ENCODE measurements at regions not wholly inside any gene's neighbourhood (a gene's known extent, or its start where the extent isn't known, plus 50 kb on each side); places are given as distances from the start of the nearest gene placed in this dataset.

- no peak for DNase-seq (ENCODE audit: low spot score)
Observed at GRCh38 chr10:130403153-130404075, 267.2 kb downstream of the GLRX3 start.

DNA sequence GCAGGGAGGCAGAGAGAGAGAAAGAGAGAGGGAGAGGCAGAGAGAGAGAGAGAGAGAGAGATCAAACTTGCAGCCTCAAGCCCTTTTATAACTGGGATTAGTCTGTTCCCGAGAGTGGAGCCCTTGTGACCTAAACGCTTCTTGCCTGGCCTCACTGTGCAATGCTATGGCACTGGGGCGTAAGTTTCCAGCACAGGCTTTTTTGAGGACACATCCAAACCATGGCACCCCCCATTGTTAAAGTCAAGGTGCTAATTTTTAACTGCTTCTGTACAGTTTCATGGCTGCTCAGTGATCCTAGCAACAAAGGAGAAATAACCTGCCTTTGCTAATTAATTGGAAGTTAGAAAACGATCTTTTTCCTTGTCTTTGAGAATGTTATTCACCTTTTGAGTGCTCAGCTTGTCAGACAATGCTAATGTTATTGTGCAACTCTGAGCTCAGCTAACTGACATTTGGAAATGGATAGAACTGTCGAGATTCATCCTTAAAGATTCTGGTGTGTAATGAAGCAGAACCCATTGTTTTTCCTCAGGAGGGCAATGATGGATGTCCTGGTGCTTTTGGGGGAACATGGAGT is 268.4 kb downstream of the GLRX3 start:
- DNase-seq (ENCODE audit: low spot score): no peak

DNA sequence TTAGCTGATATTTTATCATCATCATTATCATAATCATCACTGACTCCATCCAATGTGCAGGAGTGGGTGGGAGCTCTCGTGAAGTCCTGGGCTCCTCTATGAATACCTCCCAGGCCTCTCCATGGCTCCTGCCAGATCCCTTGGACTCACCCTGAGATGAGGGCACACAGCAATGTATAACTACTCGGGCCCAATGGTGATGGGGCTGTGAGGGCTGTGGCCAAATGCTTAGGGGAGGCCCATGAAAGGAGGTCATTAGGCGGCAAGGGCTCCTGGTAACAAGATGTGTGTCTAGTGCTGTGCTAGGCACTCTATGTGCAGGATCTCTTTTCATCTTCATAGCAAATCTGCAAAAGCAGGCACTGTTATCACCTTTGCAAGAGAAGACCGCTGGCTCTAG is 270.9 kb downstream of the GLRX3 start:
- DNase-seq (ENCODE audit: low spot score): no peak

DNA sequence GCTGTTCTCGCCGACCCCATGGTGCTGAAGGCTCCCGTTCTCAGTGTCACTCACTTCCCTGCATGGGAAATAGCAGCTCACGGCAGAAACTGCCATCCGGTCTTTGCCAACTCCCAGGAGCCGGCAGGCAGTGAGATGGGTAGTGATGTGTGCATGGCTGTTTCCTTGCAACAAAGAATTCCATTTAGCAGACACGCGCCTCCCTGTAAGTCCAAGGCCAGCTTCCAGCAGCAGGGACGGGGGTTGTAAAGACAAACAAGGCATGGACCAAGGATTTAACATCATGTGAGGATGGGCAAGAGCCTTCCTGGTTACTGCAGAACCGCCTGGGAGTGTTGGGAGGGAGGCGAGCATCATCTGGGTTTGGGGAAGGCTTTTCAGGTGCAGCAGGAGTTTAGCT is 273.1 kb downstream of the GLRX3 start:
- no peak for DNase-seq (ENCODE audit: low spot score)

DNA sequence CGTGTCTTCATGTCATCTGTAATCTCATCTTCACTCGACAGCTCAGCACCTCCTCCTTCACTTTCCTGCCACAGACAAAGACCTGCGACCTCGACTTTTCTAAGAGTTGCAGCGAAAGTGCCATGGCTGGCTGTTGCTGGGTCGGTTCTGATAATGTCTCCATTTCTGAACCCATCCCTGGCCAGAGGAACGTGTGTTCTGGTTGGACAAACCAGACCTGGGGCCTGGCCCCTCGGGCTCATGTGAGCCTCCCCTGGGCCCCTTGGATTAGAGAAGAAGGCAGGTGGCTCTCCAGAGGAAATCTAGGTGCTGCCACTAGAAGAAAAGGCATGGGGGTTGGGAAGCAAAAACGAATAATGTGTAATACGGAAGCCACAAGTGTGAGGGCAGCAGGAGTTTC is 273.7 kb downstream of the GLRX3 start:
- no peak for DNase-seq (ENCODE audit: low spot score)

DNA sequence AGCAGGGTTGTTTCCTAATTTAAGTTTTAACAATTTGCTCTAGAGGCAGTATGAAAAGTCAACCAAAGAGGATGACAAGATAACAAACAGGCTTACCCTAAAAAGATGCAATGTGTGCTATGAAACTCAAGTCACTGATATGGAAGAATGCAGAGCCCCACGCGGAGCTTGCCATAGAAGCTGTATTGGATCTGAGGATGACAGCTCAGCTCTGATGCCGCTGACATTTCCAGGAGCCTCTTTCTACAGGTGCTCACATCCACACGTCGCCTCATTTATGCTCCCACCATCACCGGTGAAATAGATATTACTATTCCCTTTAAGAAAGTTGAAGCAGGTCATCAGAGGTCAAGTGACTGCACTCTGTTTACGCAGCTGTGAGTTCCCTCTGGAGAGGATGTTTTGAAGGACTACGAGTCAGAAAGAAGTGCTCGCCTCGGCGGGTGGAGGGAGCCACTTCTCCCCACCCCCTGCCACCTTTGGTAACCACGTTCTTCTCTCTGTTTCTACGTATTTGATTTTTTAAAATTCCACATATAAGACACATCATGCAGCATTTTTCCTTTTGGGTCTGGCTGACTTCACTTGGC is 275.4 kb downstream of the GLRX3 start:
- no peak for DNase-seq (ENCODE audit: low spot score)

- DNase-seq (ENCODE audit: low spot score): no peak
Observed at GRCh38 chr10:130412317-130412716, 276.1 kb downstream of the GLRX3 start.

- DNase-seq (ENCODE audit: low spot score): no peak
Observed at GRCh38 chr10:130416334-130417150, 280.4 kb downstream of the GLRX3 start.

DNA sequence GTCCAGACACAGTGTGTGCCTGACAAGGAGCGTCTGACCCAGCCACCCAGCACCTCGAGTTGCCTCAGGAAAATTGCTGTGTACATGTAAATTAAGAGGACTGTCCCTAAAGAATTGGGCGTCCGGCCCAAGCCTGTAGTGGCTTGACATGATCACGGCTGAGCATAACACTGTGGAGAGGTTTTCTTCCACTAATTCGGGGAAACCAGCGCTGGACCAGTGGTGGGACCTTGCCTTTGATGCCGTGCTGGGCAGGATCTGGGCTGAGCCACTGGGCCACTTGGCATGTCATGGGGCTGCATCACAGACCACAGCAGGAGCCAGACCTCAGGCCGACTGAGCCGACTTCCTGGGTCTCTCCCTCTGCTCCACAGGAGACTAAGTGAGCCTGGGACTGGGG is 282.5 kb downstream of the GLRX3 start:
- DNase-seq (ENCODE audit: low spot score): no peak

GRCh38 chr10:130421909-130422308 is 285.7 kb downstream of the GLRX3 start:
- no peak for DNase-seq (ENCODE audit: low spot score)

DNA sequence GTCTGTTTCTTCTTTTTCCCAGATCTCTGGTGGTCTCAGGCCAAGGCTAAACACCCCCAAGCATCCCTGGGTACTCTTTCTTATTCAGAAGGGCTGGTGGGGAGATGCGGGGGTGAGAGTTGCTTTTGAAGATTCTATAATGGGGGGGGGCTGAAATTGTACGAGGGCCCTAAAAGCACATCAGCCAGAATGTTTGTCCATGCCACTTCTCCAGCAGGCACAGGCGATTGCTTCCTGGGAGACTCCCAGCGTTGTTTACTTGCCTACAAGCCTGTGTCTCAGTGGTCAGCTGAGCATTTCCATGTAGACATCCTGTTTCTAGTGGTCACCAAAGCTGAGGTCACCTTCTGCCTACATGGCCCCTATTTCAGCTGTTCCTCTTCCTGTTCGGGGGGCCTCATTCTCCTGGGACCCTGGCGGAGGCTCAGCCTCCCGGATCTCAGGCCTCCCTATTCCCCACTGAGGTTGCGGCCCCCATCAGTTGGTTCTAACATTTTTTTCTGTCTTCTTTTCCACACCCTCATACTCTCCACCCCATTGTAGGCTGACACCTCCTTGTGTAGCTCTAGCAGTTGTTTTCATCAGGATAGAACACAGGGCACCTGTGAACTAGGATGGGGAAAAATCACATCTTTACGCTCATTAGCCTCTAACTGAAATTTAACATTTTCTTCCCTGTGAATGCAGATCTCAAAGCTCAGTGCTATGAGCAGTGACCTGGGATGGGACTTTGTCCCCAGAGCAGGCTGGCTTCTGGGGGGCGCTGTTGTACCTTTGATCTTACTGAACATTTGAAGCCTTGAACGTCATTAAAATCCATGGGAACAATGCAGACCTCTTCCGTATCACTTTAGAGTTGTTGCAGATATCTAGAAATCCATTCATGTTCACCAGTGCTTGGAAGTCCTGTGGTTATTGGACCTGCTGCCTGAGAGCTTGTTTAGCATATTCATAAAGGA is 286.5 kb downstream of the GLRX3 start:
- no peak for DNase-seq (ENCODE audit: low spot score)

GRCh38 chr10:130423455-130424305 is 287.5 kb downstream of the GLRX3 start:
- no peak for DNase-seq (ENCODE audit: low spot score)

- no peak for DNase-seq (ENCODE audit: low spot score)
Observed at GRCh38 chr10:130424418-130424817, 288.2 kb downstream of the GLRX3 start.

GRCh38 chr10:130425169-130425568 is 289.0 kb downstream of the GLRX3 start:
- DNase-seq (ENCODE audit: low spot score): no peak

- DNase-seq (ENCODE audit: low spot score): no peak
Observed at GRCh38 chr10:130425881-130426435, 289.8 kb downstream of the GLRX3 start.

DNA sequence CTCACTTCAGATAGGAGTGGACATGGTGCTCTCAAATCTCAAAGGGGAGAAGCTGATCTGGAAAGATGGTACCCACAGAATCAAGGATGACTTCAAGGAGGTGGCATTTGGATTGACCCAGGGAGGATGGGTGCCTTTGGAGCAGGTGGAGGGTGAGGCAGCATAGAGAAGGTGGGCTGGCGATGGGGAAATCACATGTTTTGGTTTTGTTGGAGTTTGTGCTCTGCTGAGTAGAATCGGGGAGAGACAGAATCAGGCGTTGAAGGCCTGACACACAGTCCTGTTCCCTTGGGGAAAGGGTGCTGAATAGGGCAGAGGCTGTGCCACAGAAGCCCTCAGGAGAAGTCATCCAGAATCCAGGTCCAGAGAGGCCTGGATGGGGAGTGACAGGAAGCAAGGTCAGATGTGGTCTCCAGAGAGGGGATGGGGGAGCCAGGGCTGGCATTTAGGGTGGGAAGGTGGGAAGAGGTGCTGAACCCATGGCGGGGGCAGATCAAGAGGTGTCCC is 291.1 kb downstream of the GLRX3 start:
- DNase-seq (ENCODE audit: low spot score): no peak

GRCh38 chr10:130428936-130429335 is 292.7 kb downstream of the GLRX3 start:
- no peak for DNase-seq (ENCODE audit: low spot score)

- DNase-seq (ENCODE audit: low spot score): no peak
Observed at GRCh38 chr10:130429809-130430208, 293.6 kb downstream of the GLRX3 start.

DNA sequence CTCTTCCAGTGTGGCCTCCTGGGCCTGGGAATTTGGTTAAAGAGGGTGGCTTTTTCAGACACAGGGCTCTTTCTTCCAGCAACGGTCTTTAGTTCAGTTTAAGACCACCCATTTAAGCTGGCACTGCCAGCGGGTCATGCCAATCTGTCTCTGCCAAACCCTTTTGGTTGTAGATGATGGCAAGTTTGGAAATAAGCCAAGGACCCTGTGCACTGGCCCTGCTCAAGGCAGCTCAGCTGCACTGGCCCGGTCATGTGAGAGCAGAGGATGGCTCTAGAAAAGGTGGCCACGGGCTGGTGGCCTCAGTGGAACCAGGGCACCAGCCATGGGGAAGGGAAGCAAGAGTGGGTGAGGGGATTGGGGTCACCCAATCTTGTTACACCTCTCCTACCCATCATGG is 294.1 kb downstream of the GLRX3 start:
- no peak for DNase-seq (ENCODE audit: low spot score)
